NCI-H187 treated with DMSO at 0.1 percent for 48 hours (cell line): ENCODE measurements at regions not wholly inside any gene's neighbourhood (a gene's known extent, or its start where the extent isn't known, plus 50 kb on each side); places are given as distances from the start of the nearest gene placed in this dataset.

Source experiments
- DNase-seq: peaks from one replicate; lab custom pipeline; 2025; lab: John Stamatoyannopoulos, UW

DNA sequence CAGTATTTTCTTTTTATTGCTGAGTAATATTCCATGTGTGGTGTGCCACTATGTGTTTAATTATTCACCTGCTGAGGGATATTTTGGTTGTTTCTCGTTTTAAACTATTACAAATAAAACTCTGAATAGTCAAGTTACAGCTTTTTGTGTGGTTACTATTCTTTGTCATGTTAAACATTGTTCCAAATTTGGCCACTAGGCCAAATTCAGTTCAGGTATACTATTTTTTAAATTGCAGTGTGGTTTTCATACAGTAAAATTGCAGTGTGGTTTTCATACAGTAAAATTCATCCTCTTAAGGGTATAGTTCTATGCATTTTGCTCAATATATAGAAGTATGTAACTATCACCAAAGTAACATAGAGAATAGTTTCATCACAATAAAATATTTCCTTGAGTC lies 97.4 kb upstream of the FAM3C start:
- no peak for DNase-seq

DNA sequence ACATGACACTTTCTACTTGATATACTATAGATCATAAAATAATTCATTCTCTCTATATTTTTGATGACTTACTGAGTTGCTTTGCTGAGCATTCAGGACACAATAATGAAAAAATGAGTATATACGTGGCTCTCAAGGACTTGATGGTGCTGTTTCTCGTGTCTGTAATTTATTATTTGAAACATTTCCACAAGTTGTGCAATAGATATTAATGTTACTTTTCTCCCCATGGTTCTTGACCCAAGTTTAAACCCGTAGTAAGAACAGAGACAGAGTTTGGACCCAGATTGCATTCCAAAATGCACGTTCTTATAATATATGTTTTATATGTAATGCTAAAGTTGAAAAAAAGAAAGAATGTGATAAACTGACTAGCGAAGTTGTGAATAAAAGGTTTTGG lies 94.2 kb upstream of the FAM3C start:
- DNase-seq = no peak

DNA sequence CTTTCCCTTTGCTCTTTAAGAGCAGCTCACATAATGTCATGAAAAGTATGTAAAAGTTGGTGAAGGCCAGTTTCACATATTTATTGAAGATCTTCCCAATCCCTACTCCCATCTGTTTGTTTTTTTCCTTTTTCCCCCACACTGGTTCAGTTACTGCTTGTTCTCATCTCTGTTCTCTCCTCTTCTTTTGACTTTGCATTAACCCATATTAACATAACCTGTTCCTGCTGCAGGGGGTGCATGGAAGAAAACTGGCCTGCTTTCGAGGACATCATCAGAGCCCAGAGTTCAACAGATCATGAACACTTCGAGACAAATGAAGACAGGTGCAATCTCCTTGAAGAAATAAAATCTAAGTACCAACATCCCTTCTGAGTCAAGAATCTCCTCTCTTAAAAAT lies 93.3 kb upstream of the FAM3C start:
- DNase-seq = no peak

DNA sequence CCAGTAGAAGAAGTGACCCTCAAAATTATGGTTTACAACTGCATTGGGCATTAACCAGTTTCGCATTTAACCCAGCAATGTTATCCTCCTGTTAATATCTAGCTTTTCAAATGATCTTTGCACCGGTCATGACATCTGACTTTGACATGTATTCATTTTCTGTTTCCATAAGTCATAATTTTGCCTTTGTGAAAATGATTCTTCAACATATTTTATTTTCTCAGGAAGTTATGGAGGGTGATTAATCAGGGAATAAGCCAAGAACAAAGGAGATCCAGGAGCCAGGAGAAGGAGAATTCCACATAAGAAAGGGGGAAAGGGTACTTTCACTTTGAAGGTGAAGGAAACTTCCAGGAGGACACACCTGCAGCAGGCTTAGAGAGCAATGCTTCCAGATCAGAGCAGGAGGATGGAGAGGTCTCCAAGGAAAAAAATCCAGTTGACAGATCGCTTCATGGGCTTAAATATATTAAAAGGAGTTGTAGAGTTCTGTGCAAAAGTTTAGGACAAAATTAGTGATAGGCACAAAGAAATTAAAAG lies 92.1 kb upstream of the FAM3C start:
- DNase-seq = no peak

DNA sequence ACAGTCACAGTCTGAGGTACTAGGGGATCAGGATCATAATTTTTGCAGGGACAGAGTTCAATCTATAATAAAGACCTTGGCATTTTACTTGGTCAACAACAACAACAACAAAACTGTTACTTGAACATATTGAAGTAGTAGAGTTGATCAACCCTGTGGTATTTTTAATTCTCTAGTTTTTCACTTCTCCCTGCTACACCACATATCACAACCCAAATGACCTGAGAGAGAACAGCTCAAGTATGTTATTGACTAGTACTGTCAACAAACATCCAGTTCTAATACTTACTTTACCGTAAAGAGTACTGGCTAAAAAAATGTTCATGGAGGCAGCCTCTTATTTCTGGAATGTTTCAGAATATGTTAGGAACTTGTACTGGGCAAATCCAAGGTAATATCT lies 90.5 kb upstream of the FAM3C start:
- no peak for DNase-seq

DNA sequence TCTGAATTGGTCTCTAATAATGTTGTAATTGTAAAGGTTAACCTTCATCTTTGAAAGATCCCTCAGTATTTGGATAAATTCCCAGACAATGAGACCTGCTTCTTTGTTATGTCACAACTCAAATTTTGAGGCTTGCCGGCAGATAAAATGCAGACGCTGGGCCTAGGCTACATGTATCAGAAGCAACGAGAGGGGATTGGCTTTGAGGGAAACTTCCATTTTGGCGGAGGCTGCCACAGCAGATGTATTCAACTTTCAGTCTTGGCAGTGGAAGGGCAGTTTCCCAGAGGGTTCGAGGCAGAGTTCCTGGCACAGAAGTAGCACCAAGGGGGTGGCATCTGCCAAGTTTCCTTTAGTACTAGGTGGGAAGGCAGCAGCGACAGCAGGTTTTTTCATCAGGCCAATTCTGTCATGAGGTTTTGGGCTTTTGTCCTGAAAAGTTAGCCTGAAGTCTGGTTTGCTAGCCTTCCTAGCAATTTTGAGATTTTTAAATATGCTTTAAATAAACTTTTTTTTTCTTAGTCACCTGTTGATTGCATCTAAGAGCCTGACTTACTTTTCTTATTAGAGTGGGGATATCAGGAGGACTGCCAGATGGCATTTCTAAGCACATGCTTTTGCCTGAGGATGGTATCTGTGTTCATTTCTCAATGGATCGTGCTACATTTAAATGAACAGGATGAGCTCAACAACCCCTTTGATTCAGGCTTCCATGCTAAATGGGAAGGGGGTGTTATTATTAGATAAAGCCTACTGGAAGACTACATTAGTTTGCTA lies 89.5 kb upstream of the FAM3C start:
- DNase-seq = no peak

DNA sequence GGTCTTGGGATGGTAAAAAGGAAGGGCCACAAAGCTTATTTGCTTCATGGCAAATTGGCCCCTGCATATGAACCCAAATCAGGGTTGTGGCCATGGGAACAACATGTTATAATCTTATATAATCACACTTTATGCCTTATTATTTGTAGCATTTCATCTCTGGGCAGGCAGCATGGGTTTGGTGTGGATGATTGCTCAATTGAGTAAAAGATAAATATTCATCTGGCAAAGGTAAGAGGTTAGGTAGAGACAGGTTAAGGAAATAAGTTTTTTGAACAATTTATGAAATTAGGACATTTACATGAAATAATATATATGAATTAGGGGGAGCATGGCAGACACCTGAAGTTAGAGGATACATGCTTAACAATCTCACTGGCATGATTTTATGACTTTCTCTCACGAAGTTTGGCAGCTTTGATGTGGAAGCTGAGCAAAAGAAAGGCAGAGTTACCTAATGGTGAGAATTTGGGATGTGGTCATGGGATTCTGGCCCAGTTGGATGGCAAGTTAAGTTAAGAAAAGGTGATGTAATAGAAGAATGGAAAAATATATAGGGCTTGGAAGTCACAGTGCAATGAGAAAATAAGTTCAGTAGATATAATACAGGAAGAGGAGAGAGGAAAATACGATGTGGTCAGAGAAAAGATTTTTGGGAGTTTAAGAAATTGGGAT lies 88.1 kb upstream of the FAM3C start:
- DNase-seq = no peak

DNA sequence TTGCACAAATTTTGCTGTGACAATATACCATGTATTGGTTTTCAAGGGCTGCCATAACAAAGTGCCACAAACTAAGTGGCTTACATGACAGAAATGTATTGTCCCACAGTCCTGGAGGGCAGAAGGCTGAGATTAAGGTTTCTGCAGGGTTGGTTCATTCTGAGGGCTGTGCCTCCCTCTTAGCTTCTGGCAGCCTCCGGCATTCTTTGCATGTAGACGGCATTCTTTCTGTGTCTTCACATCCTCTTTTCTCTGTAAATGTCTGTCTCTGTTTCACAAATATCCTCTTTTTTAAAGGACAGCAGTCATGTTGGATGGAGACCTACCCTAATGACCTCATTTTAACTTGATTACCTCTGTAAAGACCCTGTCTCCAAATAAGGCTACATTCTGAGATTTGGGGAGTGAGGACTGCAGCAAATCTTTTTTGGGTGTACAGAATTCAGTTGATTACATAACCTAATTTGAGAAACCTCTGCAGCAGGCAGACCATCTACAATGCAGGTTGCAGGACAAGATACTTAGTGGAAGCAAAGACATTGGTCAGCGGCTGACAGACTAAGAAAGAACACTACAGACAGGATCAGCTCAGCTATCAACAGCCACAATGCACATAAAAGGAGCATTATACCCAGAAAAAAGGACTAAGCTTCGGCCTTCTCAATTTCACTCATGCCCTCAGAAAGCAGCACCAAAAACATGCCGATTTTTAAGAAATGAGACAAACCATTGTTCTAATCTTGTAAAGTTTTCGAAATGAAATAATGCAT lies 84.6 kb upstream of the FAM3C start:
- DNase-seq = no peak

DNA sequence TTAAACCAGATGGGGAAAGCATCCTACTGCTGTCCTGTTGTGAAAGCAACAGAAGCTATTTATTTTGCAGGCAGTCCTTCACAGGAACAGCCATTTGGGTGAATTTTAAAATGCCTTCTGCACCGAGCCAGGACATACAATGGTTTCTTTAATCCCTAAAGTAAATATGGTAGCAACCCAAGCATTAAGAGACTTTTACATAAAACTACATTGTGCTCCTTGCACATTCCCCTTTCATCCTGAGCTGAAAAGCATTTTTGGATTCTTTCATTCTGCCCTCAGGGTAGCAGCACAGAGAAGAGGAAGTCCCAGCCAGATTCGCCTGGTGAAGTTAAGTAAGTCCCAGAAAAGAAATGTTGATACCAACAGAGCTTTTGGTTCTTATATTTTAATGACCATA lies 84.0 kb upstream of the FAM3C start:
- DNase-seq = no peak

DNA sequence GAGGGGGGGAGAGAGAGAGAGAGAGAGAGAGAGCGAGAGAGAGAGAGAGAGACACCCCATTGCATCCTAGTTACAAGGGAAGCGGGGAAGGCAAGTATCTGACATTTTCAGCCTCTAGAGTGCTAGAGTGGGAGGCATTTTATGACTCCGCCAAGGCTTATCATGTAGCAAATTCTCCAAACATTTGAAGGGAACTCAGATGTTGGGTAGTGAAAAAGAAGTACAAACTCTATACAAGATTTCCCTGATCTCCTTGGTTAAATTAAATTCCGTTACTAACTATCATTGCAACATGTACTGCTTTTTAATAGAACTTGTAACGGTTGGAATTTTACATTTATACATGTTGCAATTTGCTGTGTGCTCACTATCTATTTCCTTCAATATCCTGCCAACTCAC lies 83.4 kb upstream of the FAM3C start:
- no peak for DNase-seq

DNA sequence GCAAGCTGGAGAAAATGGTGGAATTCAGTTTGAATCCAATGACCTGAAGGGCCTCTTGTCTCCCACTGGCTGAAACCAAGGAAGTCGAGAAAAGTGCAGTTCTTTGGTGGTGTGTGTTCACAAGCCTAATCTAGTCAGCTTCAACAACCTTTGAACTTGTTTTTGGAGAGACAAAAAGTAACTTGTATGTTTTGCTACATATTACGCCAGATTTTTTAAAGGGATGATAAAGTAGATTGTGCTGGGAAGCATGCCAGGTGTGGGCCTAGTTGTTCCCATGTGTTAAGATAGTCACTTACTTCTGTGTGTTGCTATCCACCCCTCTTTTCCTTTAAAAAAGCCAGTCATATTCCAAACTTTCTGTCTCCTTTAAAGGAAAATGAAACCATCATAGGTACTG lies 79.7 kb upstream of the FAM3C start:
- no peak for DNase-seq

DNA sequence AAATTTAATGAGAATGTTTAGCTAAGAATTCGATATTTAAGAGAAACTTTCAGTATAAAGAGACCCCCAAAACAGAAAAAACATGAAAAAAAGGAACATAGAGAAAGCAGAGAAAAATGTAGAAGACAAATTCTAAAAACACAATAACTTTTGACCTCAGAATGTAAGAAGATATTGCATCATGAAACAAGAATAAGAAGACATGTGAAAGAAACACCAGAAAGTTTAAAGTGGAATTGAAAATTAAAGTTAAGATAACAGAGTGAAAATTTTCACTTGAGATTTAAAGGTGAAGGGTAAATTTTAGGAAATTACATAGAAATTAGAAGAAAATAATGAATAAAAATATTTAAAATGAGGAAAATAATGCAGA lies 78.2 kb upstream of the FAM3C start:
- DNase-seq = no peak

DNA sequence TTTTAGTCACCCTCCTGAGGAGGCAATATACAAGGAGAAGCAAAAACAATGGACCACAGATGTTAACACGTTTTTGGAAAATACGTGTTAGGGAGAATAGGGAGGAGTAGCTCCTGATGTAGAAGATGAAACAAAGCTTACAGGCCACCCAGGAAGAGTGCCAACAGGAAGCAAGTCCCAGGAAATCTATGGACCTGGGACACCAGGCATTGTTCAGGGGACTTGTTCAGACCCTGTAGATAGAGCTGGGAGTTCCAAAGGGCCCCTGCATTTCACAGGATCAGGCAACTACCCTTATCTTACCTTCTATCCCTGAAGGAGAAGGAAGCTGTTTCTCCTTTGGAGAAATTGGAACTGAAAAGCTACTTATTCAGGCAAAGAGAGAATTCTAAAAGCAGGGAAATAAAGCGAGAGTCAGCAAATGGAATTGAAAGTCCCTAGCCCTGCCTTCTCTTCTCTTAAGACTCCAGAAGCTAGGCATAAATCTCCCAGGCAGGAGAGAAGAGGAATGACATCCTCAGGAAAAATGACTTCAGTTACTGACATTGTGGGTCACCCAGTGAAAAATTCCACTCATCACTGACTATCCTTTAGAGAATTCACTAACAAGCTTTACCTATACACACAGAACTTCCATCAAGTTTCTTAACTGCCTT lies 77.7 kb upstream of the FAM3C start:
- DNase-seq = no peak

DNA sequence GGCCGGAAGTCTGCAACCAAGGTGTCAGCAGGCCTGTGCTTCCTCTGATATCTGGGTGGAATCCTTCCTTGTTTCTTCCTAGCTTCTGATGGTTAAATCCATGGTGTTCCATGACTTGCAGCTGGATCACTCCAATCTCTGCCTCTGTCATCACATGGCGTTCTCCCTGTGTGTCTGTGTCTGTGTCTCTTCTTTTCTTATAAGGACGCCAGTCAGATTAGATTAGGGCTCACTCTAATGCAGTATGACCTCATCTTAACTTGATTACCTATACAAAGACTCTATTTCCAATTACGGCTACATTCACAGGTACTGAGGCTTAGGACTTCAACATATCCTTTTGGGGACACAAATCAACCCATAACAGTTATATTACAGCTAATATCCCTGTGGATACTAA lies 70.3 kb upstream of the FAM3C start:
- DNase-seq = no peak

DNA sequence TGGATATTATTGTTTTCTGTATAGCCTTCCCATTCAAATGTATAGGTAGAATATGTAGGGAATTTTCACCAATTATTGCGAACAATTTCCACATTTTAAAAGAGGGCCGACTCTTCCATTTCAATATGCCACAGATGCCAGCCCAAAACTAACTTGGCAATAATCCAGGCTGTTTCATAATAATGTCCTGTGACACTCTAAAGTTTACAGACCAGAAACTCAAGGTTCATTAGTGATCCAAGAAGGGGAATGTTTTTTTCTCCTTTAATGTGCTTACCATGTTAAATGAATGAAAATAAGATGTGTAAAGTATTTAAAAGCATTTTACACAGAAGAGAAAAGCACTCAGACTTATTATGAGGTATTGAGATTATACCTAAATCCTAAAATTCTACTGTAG lies 63.0 kb upstream of the FAM3C start:
- DNase-seq = no peak

DNA sequence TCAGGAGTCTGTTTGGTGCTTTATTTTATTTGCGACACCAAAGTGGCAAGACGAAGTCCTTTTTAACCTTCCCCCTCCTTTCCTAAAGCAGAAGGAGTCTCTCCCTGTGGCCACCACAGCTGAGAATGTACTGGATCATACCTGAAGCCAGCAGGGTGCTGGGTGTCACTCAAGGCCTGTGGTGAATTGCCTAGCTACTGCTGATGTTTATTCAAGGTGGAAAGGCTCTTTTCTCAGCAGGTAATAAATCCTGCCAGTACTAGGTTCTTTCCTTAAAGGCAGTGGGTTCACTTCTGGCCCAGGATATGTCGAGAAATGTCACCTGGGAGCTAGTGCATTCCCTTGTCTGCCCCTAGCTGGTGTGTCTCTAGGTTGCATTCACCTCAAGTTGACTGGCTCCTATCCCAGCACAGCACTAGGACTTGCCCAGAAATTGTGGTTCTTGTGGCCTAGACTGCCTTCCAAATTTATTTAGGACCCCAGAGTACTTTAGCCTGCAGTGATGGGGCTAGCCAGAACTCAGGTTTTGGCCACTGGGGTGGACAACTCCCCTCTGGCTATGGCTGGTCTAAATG lies 60.8 kb upstream of the FAM3C start:
- no peak for DNase-seq

DNA sequence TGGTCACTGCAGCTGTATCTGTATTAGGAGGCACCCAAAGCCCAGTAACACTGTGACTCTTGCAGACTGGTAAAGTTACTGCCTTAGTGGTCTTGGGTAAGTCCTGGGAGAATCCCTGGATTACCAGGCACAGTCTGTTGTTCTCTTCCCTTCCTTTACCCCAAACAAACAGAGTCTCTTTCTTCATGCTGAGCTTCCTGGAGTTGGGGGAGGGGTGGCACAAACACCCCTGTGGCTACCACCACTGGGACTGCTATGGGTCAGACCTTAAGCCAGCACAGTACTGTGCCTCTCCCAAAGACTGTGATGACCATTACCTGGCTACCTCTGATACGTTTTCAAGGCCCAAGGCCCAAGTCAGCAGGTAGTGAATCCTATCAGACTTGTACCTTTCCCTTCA lies 59.9 kb upstream of the FAM3C start:
- no peak for DNase-seq

DNA sequence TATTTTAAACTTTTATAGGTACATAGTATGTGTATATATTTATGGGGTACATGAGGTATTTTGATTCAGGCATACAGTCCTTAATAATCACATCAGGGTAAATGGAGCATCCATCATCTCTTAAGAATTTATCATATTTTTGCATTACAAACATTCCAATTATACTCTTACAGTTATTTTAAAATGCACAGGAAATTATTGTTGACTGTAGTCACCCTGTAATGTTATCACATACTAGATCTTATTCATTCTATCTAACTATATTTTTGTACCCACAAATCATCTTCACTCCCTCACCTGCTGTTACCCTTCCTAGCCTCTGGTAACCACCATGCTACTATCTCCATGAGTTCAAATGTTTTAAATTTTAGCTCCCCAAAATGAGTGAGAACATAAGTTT lies 56.3 kb upstream of the FAM3C start:
- DNase-seq = no peak

DNA sequence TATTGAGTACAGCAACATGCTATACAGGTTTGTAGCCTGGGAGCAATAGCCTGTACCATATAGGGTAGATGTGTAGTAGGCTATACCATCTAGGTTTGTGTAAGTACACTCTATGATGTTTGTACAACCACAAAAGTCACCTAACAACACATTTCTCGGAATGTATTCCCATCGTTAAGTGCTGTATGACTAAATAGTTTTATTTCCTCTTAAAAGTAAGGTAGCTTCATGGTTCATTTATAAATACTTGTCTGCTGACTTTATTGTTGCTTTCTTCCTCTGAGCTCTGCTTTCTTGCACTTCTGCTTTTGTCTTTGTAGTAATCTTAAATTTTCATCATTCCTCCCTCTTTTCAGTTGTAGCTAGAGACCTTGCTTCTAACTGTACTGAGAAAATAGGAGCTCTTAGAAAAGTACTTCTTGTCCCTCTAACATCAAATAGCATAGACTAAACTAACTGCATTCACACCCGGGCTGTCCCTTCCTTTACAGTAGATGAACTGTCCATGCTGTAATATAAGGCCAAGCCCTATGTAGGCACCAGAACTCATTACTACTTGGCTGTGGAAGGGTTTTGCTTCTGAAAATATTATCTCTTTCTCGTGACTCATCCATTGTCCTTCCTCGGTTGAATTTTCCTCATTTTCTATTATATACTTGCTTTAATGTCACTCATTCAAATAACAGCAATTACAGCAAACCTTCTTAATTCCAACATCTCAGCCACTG lies 55.4 kb upstream of the FAM3C start:
- DNase-seq = no peak

DNA sequence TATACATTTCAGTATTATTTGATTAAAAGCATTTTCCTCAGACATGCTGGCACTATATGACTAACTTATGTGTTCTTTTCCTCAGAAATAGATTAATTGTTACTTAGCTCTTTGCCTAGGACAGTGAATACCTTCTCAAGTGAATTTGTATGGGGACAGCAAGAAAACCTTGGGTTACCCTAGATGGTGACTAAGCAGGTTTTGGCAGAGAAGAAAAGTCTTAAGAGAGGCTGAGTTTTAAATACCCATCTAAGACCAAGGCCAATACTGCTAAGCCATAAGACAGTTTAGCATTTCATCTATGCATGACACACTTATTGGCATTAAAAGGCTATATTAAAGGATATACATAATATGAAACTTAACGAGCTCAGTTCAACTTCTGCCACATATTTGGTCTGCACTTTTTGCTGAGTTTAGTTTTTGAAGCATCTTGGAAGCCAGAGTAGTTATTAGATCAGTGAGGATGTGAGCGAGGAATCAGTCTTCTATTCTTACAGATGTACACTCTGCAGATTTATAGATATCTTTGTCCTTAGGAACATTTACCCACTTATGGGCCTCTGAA lies 54.6 kb upstream of the FAM3C start:
- DNase-seq = no peak

DNA sequence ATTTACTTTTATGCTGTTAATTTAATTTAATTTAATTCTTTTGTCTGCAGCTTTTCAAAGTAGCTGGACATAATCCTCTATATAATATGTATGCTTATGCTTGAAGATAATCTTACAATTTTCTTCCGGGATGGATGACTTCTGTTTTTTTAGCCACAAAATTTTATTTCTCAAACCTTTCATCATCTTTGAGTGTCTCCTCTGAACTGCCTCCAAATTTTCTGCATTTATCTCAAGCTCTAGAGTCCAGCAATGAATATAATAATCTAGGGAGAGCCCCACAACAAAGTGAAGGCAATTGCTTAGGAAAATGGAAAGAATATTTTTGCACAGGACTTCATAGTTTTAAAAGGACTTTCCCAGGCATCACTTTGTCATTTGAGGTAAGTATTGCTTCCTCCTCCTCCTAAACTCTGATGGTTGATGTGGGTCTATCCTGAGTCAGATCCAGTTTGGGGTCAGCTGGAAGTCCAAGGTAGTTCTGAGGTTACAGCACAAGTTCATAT lies 53.7 kb upstream of the FAM3C start:
- no peak for DNase-seq
